ENCODE measurements at regions not wholly inside any gene's neighbourhood (a gene's known extent, or its start where the extent isn't known, plus 50 kb on each side); places are given as distances from the start of the nearest gene placed in this dataset.

- TF ChIP-seq CTCF (IDR thresholded peaks at IDR 0.05) (no peak), ZFX (IDR thresholded peaks at IDR 0.05; ENCODE audit: borderline replicate concordance) (no peak)
These were observed 116.0 kb downstream of the ETS2 start for GRCh38 chr21:38921511-38922251.

GRCh38 chr21:38920631-38921398, 115.1 kb downstream of the ETS2 start:
- TF ChIP-seq CTCF (IDR thresholded peaks at IDR 0.05): no peak
- TF ChIP-seq ZFX (IDR thresholded peaks at IDR 0.05; ENCODE audit: borderline replicate concordance): no peak
- peak overlapping the region; percentile 86 for H3K27ac ChIP-seq

More at GRCh38 chr21:38921511-38922251, 116.0 kb downstream of the ETS2 start:
- peak overlapping the region; percentile 86 for H3K27ac ChIP-seq

GRCh38 chr21:38918607-38919346, 113.0 kb downstream of the ETS2 start:
- TF ChIP-seq ZFX (IDR thresholded peaks at IDR 0.05; ENCODE audit: borderline replicate concordance) (no peak), CTCF (IDR thresholded peaks at IDR 0.05) (no peak)
- H3K27ac ChIP-seq: peak overlapping the region; percentile 86

GRCh38 chr21:38917043-38917774, 111.5 kb downstream of the ETS2 start:
- H3K27ac ChIP-seq: peak overlapping the region; percentile 86
- TF ChIP-seq ZFX (IDR thresholded peaks at IDR 0.05; ENCODE audit: borderline replicate concordance) (no peak), CTCF (IDR thresholded peaks at IDR 0.05) (no peak)

- peak overlapping the region; percentile 86 for H3K27ac ChIP-seq
- no peak for TF ChIP-seq CTCF (IDR thresholded peaks at IDR 0.05)
- TF ChIP-seq ZFX (IDR thresholded peaks at IDR 0.05; ENCODE audit: borderline replicate concordance): no peak
These were observed 110.7 kb downstream of the ETS2 start for GRCh38 chr21:38916214-38916964.

GRCh38 chr21:38915546-38915945, 109.8 kb downstream of the ETS2 start:
- TF ChIP-seq ZFX (IDR thresholded peaks at IDR 0.05; ENCODE audit: borderline replicate concordance) (no peak), CTCF (IDR thresholded peaks at IDR 0.05) (no peak)
- H3K27ac ChIP-seq: peak overlapping the region; percentile 86

Measured in 22Rv1 (cell line).